Vagina (tissue), 2 donors: ENCODE measurements at regions not wholly inside any gene's neighbourhood (a gene's known extent, or its start where the extent isn't known, plus 50 kb on each side); places are given as distances from the start of the nearest gene placed in this dataset.

Experiments used
- POLR2AphosphoS5 ChIP-seq, 2 donors: sonication (generic); formaldehyde crosslinking; IDR thresholded peaks; one replicate each; pipeline ENCODE4 v1.9.0; 2017; ENCODE audit warnings: antibody characterized with exemption in 2 of 2, mild to moderate bottlenecking in 2 of 2, low read depth in 1 of 2; ENCODE audit not compliant: insufficient read depth in 1 of 2
- TF ChIP-seq, protein P1 (sequence below), 3 experiments: fragments of 450-650 bp in 2 of 3; fragments of 200-600 bp in 1 of 3; sonication (generic) in 1 of 3; IDR thresholded peaks; one replicate each; pipeline ENCODE4 v1.5.1; 2017 to 2019; ENCODE audit warnings: antibody characterized with exemption in 3 of 3, mild to moderate bottlenecking in 2 of 3, moderate library complexity in 2 of 3

DNA sequence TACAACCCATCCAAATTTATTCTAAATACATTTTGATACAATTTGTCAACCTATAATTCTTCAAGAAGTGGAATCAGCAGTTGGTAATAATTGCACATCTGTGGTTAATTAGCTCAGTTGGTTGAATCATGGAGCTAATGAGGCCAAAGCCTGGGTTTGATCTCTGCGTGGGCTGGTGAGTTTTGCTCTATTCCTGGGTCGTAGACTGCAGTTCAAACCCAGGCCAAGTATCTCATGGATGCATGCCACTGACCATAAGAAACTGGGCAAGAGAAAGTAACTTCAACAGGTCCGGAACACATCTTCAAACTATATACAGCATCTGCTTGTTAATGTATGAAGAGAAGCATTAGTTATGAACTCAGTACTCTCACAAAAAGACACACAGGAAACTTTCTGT is 779.7 kb downstream of the USP25 start:
- TF ChIP-seq, protein P1, sequence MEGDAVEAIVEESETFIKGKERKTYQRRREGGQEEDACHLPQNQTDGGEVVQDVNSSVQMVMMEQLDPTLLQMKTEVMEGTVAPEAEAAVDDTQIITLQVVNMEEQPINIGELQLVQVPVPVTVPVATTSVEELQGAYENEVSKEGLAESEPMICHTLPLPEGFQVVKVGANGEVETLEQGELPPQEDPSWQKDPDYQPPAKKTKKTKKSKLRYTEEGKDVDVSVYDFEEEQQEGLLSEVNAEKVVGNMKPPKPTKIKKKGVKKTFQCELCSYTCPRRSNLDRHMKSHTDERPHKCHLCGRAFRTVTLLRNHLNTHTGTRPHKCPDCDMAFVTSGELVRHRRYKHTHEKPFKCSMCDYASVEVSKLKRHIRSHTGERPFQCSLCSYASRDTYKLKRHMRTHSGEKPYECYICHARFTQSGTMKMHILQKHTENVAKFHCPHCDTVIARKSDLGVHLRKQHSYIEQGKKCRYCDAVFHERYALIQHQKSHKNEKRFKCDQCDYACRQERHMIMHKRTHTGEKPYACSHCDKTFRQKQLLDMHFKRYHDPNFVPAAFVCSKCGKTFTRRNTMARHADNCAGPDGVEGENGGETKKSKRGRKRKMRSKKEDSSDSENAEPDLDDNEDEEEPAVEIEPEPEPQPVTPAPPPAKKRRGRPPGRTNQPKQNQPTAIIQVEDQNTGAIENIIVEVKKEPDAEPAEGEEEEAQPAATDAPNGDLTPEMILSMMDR (IDR thresholded peaks at IDR 0.05): no peak
- no peak for TF ChIP-seq POLR2AphosphoS5 (IDR thresholded peaks at IDR 0.05; ENCODE audit: insufficient read depth in 1 of 2, low read depth in 1 of 2)
